Smooth muscle cell (in vitro differentiated cells): ENCODE measurements at regions not wholly inside any gene's neighbourhood (a gene's known extent, or its start where the extent isn't known, plus 50 kb on each side); places are given as distances from the start of the nearest gene placed in this dataset.

ENCODE experiments used
- DNase-seq: peaks from one replicate; lab custom pipeline; 2025; ENCODE audit not compliant: unreplicated experiment; lab: John Stamatoyannopoulos, UW
- H2AFZ ChIP-seq: fragments of 200-600 bp; sonication (generic); 2 replicates; pipeline ENCODE4 v1.6.0; 2016; ENCODE audit warnings: antibody characterized with exemption, low read depth, mild to moderate bottlenecking
- H3F3A ChIP-seq: fragments of 200-600 bp; sonication (generic); 2 replicates; pipeline ENCODE4 v1.6.0; 2017; ENCODE audit warnings: antibody characterized with exemption, low read depth
- H3K27ac ChIP-seq: fragments of 200-600 bp; sonication (generic); 2 replicates; pipeline ENCODE4 v1.5.1; 2016; ENCODE audit warnings: low read depth, mild to moderate bottlenecking
- H3K27me3 ChIP-seq: fragments of 200-600 bp; sonication (generic); 2 replicates; pipeline ENCODE4 v1.6.1; 2016; ENCODE audit warnings: low read depth, mild to moderate bottlenecking
- H3K36me3 ChIP-seq: fragments of 200-600 bp; sonication (generic); 2 replicates; pipeline ENCODE4 v1.5.1; 2016; ENCODE audit warnings: low read depth
- H3K4me1 ChIP-seq: fragments of 200-600 bp; sonication (generic); 2 replicates; pipeline ENCODE4 v1.5.1; 2016; ENCODE audit warnings: low read depth
- H3K4me2 ChIP-seq: fragments of 200-600 bp; sonication (generic); 2 replicates; pipeline ENCODE4 v1.6.0; 2016; ENCODE audit warnings: mild to moderate bottlenecking
- H3K4me3 ChIP-seq: fragments of 200-600 bp; sonication (generic); 2 replicates; pipeline ENCODE4 v1.5.1; 2016; ENCODE audit warnings: mild to moderate bottlenecking
- H3K79me2 ChIP-seq: fragments of 200-600 bp; sonication (generic); 2 replicates; pipeline ENCODE4 v1.6.0; 2016; ENCODE audit warnings: low read depth, mild to moderate bottlenecking
- H3K9ac ChIP-seq: fragments of 200-600 bp; sonication (generic); 2 replicates; pipeline ENCODE4 v1.6.0; 2016; ENCODE audit warnings: low read depth
- H3K9me3 ChIP-seq: fragments of 200-600 bp; sonication (generic); replicated peaks from 2 replicates; pipeline ENCODE4 v1.5.1; 2016; ENCODE audit warnings: low read depth
- H4K20me1 ChIP-seq: fragments of 200-600 bp; sonication (generic); 2 replicates; pipeline ENCODE4 v1.6.0; 2016; ENCODE audit warnings: low read depth
- WGBS: methylation state at CpG from one replicate; pipeline ENCODE4 v1.1.7; 2016; ENCODE audit warnings: low lambda C conversion rate; 5-methylcytosine and 5-hydroxymethylcytosine counted together
- TF ChIP-seq, protein P1 (sequence below): fragments of 200-600 bp; sonication (generic); IDR thresholded peaks from 2 replicates; pipeline ENCODE4 v1.5.1; 2017; ENCODE audit warnings: borderline replicate concordance, mild to moderate bottlenecking, antibody characterized with exemption; ENCODE audit not compliant: insufficient read depth, poor library complexity, severe bottlenecking

DNA sequence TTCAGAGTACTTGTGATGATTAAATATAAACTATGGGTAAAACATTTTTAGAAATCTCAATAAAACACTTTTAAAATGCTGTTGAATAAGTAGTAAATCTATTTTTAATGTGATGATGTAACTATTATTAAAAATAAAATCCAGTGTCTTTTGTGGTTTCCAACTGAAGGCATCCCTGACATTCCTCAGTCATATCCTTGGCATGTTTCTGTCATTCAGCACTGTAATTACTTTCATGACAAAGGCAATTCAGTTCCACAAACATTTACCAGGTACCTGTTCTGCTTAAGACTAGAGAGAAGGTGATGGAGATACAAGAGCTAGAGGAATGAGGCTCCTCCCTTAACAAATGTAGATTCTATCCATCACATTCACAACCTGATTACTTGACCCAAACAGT is 518.7 kb upstream of the MAP3K7 start:
- no peak overlapping the region for H3K4me2 ChIP-seq
- no peaks in the 10 kb centered on the region for H3K9me3 ChIP-seq
- H3K27me3 ChIP-seq = no peaks in the 10 kb centered on the region
- DNase-seq = no peak
- H2AFZ ChIP-seq = no peak overlapping the region
- H3K9ac ChIP-seq = no peak overlapping the region
- H3K4me3 ChIP-seq = no peak overlapping the region
- no peaks in the 10 kb centered on the region for H3K4me1 ChIP-seq
- no peak overlapping the region for H3K27ac ChIP-seq
- H3K36me3 ChIP-seq = no peaks in the 10 kb centered on the region
- no peaks in the 10 kb centered on the region for H3F3A ChIP-seq
- H4K20me1 ChIP-seq = no peaks in the 10 kb centered on the region
- H3K79me2 ChIP-seq = no peaks in the 10 kb centered on the region
- TF ChIP-seq, protein P1, sequence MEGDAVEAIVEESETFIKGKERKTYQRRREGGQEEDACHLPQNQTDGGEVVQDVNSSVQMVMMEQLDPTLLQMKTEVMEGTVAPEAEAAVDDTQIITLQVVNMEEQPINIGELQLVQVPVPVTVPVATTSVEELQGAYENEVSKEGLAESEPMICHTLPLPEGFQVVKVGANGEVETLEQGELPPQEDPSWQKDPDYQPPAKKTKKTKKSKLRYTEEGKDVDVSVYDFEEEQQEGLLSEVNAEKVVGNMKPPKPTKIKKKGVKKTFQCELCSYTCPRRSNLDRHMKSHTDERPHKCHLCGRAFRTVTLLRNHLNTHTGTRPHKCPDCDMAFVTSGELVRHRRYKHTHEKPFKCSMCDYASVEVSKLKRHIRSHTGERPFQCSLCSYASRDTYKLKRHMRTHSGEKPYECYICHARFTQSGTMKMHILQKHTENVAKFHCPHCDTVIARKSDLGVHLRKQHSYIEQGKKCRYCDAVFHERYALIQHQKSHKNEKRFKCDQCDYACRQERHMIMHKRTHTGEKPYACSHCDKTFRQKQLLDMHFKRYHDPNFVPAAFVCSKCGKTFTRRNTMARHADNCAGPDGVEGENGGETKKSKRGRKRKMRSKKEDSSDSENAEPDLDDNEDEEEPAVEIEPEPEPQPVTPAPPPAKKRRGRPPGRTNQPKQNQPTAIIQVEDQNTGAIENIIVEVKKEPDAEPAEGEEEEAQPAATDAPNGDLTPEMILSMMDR = no peak

GRCh38 chr6:91099479-91099878 is 512.6 kb upstream of the MAP3K7 start:
- H3K4me3 ChIP-seq = no peak overlapping the region
- no peaks in the 10 kb centered on the region for H3K9me3 ChIP-seq
- H3K4me2 ChIP-seq = no peak overlapping the region
- no peaks in the 10 kb centered on the region for H3K79me2 ChIP-seq
- no peaks in the 10 kb centered on the region for H3K36me3 ChIP-seq
- no peaks in the 10 kb centered on the region for H3K27me3 ChIP-seq
- TF ChIP-seq, protein P1 = no peak
- no peaks in the 10 kb centered on the region for H4K20me1 ChIP-seq
- 96% methylated on average over 1 of the region's 1 CpG for WGBS
- DNase-seq = no peak
- H3F3A ChIP-seq = no peaks in the 10 kb centered on the region
- H2AFZ ChIP-seq = no peak overlapping the region
- no peaks in the 10 kb centered on the region for H3K4me1 ChIP-seq
- no peak overlapping the region for H3K9ac ChIP-seq
- no peak overlapping the region for H3K27ac ChIP-seq

DNA sequence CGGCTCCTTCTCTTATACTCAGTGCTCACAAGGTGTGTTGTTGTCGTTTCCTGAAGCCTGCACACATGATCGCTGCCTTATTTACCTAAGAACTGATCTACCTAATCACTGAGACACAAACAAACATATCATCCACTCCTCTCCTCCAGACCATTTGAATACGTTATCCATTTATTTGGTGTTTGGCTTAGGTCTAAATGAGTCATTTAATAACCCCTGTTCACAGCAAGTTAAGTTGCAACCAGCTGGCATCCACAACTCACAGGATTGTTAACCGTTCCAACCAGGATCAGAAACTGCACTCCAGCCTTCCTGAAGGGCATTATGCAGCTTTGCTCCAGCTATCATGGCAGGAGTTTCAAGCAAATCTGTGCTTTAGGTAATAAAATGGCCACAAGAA is 511.1 kb upstream of the MAP3K7 start:
- Histone ChIP-seq H2AFZ (no peak overlapping the region), H3K9ac (no peak overlapping the region), H3K36me3 (no peaks in the 10 kb centered on the region), H3K4me3 (no peak overlapping the region), H3K79me2 (no peaks in the 10 kb centered on the region), H3F3A (no peaks in the 10 kb centered on the region), H4K20me1 (no peaks in the 10 kb centered on the region), H3K27me3 (no peaks in the 10 kb centered on the region), H3K27ac (no peak overlapping the region), H3K4me1 (no peaks in the 10 kb centered on the region), H3K4me2 (no peak overlapping the region), H3K9me3 (no peaks in the 10 kb centered on the region)
- 83% methylated on average over 5 of the region's 5 CpGs for WGBS
- TF ChIP-seq, protein P1 = no peak
- no peak for DNase-seq

- H3K4me3 ChIP-seq = no peak overlapping the region
- no peak overlapping the region for H3K9ac ChIP-seq
- no peaks in the 10 kb centered on the region for H3K9me3 ChIP-seq
- H3K27me3 ChIP-seq = no peaks in the 10 kb centered on the region
- H3K36me3 ChIP-seq = no peaks in the 10 kb centered on the region
- H3F3A ChIP-seq = no peaks in the 10 kb centered on the region
- H3K79me2 ChIP-seq = no peaks in the 10 kb centered on the region
- no peak overlapping the region for H3K27ac ChIP-seq
- DNase-seq = no peak
- H3K4me2 ChIP-seq = no peak overlapping the region
- 90% methylated on average over 5 of the region's 5 CpGs for WGBS
- no peaks in the 10 kb centered on the region for H4K20me1 ChIP-seq
- TF ChIP-seq, protein P1 = no peak
- H2AFZ ChIP-seq = no peak overlapping the region
- no peaks in the 10 kb centered on the region for H3K4me1 ChIP-seq
Observed at GRCh38 chr6:91097364-91097763, 510.5 kb upstream of the MAP3K7 start.
